ENCODE measurements at regions not wholly inside any gene's neighbourhood (a gene's known extent, or its start where the extent isn't known, plus 50 kb on each side); places are given as distances from the start of the nearest gene placed in this dataset.

- no peaks in the 10 kb centered on the region for H3K36me3 ChIP-seq (replicated peaks in 1 of 2; ENCODE audit: control insufficient read depth in 1 of 2, insufficient read depth in 2 of 2, low read length in 2 of 2)
- H3K9me3 Mint-ChIP-seq = peaks cover 7 to 18% (median 13%) of the 10 kb centered on the region in 7 donors
- peaks cover 13 to 22% of the 10 kb centered on the region in 2 donors for H3K4me1 ChIP-seq (ENCODE audit: control insufficient read depth in 1 of 2, insufficient read depth in 2 of 2, low read length in 2 of 2)
- no peaks in the 10 kb centered on the region for H4K20me1 ChIP-seq (ENCODE audit: insufficient read depth, low read length)
- DNase-seq = no peak
- no peak overlapping the region for H3K4me3 ChIP-seq (replicated peaks in 1 of 3; ENCODE audit: low read depth in 2 of 3, low read length in 3 of 3)
- no peak overlapping the region for H3K4me3 Mint-ChIP-seq
- no CpG with 5 or more reads among the region's 4 CpGs for WGBS (ENCODE audit: insufficient coverage)
- H3K4me1 Mint-ChIP-seq = peaks cover 17% of the 10 kb centered on the region
- no peaks in the 10 kb centered on the region for H3K27me3 Mint-ChIP-seq (ENCODE audit: low read depth in 3 of 3)
- TF ChIP-seq CTCF (IDR thresholded peaks at IDR 0.05) = no peak
- H3K27ac Mint-ChIP-seq = no peak overlapping the region
- no peaks in the 10 kb centered on the region for H3K27me3 ChIP-seq (ENCODE audit: control insufficient read depth in 2 of 2, insufficient read depth in 2 of 2, low read length in 2 of 2)
- H2AFZ ChIP-seq (ENCODE audit: insufficient read depth, low read depth, low read length, poor library complexity, severe bottlenecking) = no peak overlapping the region
- H3K36me3 Mint-ChIP-seq = peaks cover 2 to 15% of the 10 kb centered on the region in 2 donors
- H3K9me3 ChIP-seq (replicated peaks in 1 of 2; ENCODE audit: control insufficient read depth in 1 of 2, insufficient read depth in 1 of 2, low read length in 2 of 2) = peaks cover 0 to 4% of the 10 kb centered on the region in 2 donors
- intact Hi-C loops (cut with micrococcal nuclease) = loop anchor here in 1 of 2 donors (10.0 kb wide), 1 partner anchor 54 kb away; no protein-coding TSS in a partner anchor
- no peak overlapping the region for H3K27ac ChIP-seq (ENCODE audit: low read depth in 1 of 2, low read length in 2 of 2)
- no peak overlapping the region for H3K4me2 ChIP-seq (replicated peaks; ENCODE audit: extremely low read depth, low read length, poor library complexity, severe bottlenecking)
- no peak overlapping the region for H3K9ac ChIP-seq (ENCODE audit: insufficient read depth, low read length, poor library complexity, severe bottlenecking)
- no peaks in the 10 kb centered on the region for H3K79me2 ChIP-seq (ENCODE audit: insufficient read depth, low read length)
Measured at GRCh38 chr5:165130656-165131055, 1625.2 kb downstream of the MAT2B start.

- Histone ChIP-seq H2AFZ (ENCODE audit: insufficient read depth, low read depth, low read length, poor library complexity, severe bottlenecking) (no peak overlapping the region), H3K79me2 (ENCODE audit: insufficient read depth, low read length) (no peaks in the 10 kb centered on the region), H4K20me1 (ENCODE audit: insufficient read depth, low read length) (no peaks in the 10 kb centered on the region), H3K4me3 (replicated peaks in 1 of 3; ENCODE audit: low read depth in 2 of 3, low read length in 3 of 3) (no peak overlapping the region), H3K36me3 (replicated peaks in 1 of 2; ENCODE audit: control insufficient read depth in 1 of 2, insufficient read depth in 2 of 2, low read length in 2 of 2) (no peaks in the 10 kb centered on the region), H3K4me1 (ENCODE audit: control insufficient read depth in 1 of 2, insufficient read depth in 2 of 2, low read length in 2 of 2) (peaks cover 2 to 9% of the 10 kb centered on the region in 2 donors), H3K9me3 (replicated peaks in 1 of 2; ENCODE audit: control insufficient read depth in 1 of 2, insufficient read depth in 1 of 2, low read length in 2 of 2) (peaks cover 0 to 4% of the 10 kb centered on the region in 2 donors), H3K9ac (ENCODE audit: insufficient read depth, low read length, poor library complexity, severe bottlenecking) (no peak overlapping the region), H3K4me2 (replicated peaks; ENCODE audit: extremely low read depth, low read length, poor library complexity, severe bottlenecking) (no peak overlapping the region), H3K27ac (ENCODE audit: low read depth in 1 of 2, low read length in 2 of 2) (no peak overlapping the region), H3K27me3 (ENCODE audit: control insufficient read depth in 2 of 2, insufficient read depth in 2 of 2, low read length in 2 of 2) (no peaks in the 10 kb centered on the region)
- no peak for DNase-seq
- Mint-ChIP-seq H3K27ac (no peak overlapping the region), H3K36me3 (peaks cover 2 to 24% of the 10 kb centered on the region in 2 donors), H3K27me3 (ENCODE audit: low read depth in 3 of 3) (no peaks in the 10 kb centered on the region), H3K9me3 (peaks cover 7 to 19% (median 16%) of the 10 kb centered on the region in 7 donors), H3K4me3 (no peak overlapping the region), H3K4me1 (peaks cover 5% of the 10 kb centered on the region)
- no peak for TF ChIP-seq CTCF (IDR thresholded peaks at IDR 0.05)
- WGBS (ENCODE audit: insufficient coverage) = 60% methylated on average over 2 of the region's 6 CpGs
- intact Hi-C loops (cut with micrococcal nuclease) = loop anchor here in 1 of 2 donors (10.0 kb wide), 1 partner anchor 51 kb away; no protein-coding TSS in a partner anchor
Measured at GRCh38 chr5:165134155-165134554, 1628.7 kb downstream of the MAT2B start.

All from CD14-positive monocyte (primary cell).